Nephron progenitor cell (in vitro differentiated cells): ENCODE measurements at regions not wholly inside any gene's neighbourhood (a gene's known extent, or its start where the extent isn't known, plus 50 kb on each side); places are given as distances from the start of the nearest gene placed in this dataset.
"Not testable (repeated sequence)": the region's sequence is repeated elsewhere in the genome, so short reads cannot be mapped to it uniquely, and the experiment has no call there.

Experiments
- DNase-seq: peaks from one replicate; pipeline ENCODE4 v3.0.0; 2021
- H3K27ac Mint-ChIP-seq: 2 replicates; pipeline ENCODE4 v1.8.0; 2021; ENCODE audit warnings: mild to moderate bottlenecking, moderate library complexity, mixed read lengths
- H3K27me3 Mint-ChIP-seq: 2 replicates; pipeline ENCODE4 v1.8.0; 2021; ENCODE audit warnings: mild to moderate bottlenecking, low read depth, mixed read lengths; ENCODE audit not compliant: poor library complexity
- H3K36me3 Mint-ChIP-seq: 2 replicates; pipeline ENCODE4 v1.8.0; 2021; ENCODE audit warnings: low read depth, mixed read lengths
- H3K4me1 Mint-ChIP-seq: 2 replicates; pipeline ENCODE4 v1.8.0; 2021; ENCODE audit warnings: mixed read lengths
- H3K4me3 Mint-ChIP-seq: 2 replicates; pipeline ENCODE4 v1.8.0; 2021; ENCODE audit warnings: mild to moderate bottlenecking, moderate library complexity, mixed read lengths
- H3K9me3 Mint-ChIP-seq: 2 replicates; pipeline ENCODE4 v1.8.0; 2021; ENCODE audit warnings: mild to moderate bottlenecking, moderate library complexity, mixed read lengths
- TF ChIP-seq, protein P1 (sequence below): fragments of 200-600 bp; sonication (generic); IDR thresholded peaks from 2 replicates; pipeline ENCODE4 v1.5.0; 2021; ENCODE audit warnings: antibody characterized with exemption

DNA sequence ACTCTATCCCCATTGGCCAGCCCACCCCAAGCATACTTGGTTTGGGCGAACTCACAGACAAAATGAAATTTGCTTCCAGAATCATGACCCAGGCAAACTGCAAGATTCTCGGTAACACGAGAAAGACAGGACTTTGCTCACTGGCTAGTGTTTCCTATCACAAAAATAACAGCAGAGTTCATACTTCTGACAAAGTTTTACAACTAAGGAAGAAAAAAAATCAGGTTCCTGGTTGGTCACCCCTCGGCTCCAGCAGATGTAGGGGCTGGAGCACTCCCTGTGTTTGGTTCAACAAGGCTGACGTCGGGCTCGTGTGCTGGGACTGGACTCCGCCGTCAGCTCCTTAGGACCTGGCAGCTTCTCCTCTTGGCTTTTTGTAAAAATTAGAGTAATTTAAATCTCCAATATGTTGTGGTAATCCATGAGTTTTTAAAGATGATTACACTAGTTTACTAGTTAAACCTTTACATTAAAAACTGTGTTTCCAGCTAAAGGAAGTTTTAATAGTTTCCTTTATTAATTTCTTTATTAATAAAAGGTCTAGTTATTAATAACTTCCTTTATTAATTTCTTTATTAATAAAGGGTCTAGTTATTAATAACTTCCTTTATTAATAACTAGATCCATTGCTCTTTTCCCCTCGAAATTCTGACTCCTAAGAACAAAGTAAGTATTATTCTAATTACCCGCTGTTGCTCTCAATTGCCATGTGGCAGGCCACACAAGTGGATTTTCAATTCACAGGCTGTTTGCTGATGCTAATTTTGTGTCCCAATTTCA is 115.6 kb upstream of the RNF32 start:
- TF ChIP-seq, protein P1, sequence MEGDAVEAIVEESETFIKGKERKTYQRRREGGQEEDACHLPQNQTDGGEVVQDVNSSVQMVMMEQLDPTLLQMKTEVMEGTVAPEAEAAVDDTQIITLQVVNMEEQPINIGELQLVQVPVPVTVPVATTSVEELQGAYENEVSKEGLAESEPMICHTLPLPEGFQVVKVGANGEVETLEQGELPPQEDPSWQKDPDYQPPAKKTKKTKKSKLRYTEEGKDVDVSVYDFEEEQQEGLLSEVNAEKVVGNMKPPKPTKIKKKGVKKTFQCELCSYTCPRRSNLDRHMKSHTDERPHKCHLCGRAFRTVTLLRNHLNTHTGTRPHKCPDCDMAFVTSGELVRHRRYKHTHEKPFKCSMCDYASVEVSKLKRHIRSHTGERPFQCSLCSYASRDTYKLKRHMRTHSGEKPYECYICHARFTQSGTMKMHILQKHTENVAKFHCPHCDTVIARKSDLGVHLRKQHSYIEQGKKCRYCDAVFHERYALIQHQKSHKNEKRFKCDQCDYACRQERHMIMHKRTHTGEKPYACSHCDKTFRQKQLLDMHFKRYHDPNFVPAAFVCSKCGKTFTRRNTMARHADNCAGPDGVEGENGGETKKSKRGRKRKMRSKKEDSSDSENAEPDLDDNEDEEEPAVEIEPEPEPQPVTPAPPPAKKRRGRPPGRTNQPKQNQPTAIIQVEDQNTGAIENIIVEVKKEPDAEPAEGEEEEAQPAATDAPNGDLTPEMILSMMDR: no peak
- no peak for DNase-seq
- Mint-ChIP-seq H3K36me3 (no peaks in the 10 kb centered on the region), H3K4me3 (no peak overlapping the region), H3K9me3 (no peaks in the 10 kb centered on the region), H3K4me1 (no peaks in the 10 kb centered on the region), H3K27me3 (peaks cover 10% of the 10 kb centered on the region), H3K27ac (no peak overlapping the region)

DNA sequence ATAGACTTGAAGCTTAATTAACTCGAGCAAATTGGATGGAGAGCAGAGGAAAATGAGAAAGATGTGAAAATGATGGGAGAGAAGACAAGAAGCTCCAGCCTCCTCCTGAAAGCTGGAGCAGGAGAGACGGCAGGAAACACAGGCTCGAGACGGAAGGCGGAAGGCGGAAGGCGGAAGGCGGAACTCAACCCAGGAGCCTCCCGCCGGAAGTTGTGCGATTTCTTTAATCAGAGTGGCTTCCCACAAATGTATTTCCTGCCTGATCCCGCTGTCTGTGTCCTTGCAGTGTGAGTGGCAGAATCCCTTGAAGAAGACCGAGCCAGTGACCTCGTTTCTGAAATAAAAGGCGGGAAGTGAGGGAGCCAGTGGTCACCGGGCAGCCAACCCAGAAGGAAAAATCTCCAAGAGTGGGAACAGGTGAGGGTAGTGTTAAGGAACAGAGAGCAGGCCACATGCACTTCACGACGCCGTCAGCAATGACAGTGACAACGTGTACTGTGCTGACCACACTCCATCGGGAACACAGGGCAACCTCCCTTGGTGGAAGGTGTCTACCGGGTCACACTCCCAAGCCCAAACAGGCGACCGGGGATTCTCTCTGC is 117.0 kb upstream of the RNF32 start:
- DNase-seq: no peak
- Mint-ChIP-seq H3K4me1 (no peaks in the 10 kb centered on the region), H3K36me3 (no peaks in the 10 kb centered on the region), H3K27ac (no peak overlapping the region), H3K9me3 (no peaks in the 10 kb centered on the region), H3K27me3 (peaks cover 11% of the 10 kb centered on the region), H3K4me3 (no peak overlapping the region)
- TF ChIP-seq, protein P1: no peak

DNA sequence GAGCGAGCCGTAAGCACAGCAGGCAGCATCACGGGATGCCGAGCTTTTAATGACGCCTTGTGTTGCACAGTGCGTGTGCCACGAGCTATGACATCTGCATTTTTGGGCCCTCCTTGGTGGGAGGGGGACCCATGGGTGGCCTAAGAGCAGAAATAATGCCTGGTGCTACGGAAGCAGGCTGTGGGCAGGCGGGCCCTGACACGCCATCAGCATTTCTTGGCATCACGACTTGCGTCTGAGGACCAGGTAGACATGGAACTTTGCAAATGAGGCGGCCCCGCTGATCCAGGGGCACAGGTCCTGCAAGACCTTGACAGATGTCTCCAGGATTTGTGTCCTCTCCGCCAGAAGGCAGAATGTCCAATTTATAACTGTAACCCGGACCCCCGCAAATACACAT is 117.8 kb upstream of the RNF32 start:
- H3K4me1 Mint-ChIP-seq: no peaks in the 10 kb centered on the region
- no peak overlapping the region for H3K4me3 Mint-ChIP-seq
- TF ChIP-seq, protein P1: no peak
- H3K36me3 Mint-ChIP-seq: no peaks in the 10 kb centered on the region
- H3K27me3 Mint-ChIP-seq: peaks cover 11% of the 10 kb centered on the region
- H3K9me3 Mint-ChIP-seq: no peaks in the 10 kb centered on the region
- H3K27ac Mint-ChIP-seq: no peak overlapping the region
- no peak for DNase-seq

DNA sequence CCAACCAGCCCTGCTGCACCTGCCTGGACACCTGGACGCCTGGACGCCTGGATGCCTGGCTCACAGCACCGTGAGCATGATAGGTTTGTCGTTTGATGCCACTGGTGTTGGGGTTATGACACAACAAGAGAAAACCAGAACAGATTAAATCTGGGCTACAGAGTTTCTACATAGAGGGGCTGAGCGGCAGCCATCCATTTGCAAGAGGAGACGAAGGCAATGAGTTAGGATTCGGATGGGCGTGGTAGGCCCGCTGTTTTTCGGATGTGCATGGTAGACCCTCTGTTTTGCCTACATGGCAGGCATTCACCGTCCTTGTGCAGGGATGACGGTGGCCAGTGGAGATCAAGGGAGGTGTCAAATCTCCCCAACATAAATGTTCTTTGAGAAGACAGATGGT is 121.5 kb upstream of the RNF32 start:
- DNase-seq: no peak
- H3K4me3 Mint-ChIP-seq: no peak overlapping the region
- H3K27ac Mint-ChIP-seq: no peak overlapping the region
- peaks cover 7% of the 10 kb centered on the region for H3K4me1 Mint-ChIP-seq
- no peaks in the 10 kb centered on the region for H3K36me3 Mint-ChIP-seq
- TF ChIP-seq, protein P1: no peak
- peaks cover 14% of the 10 kb centered on the region for H3K27me3 Mint-ChIP-seq
- peaks cover 5% of the 10 kb centered on the region for H3K9me3 Mint-ChIP-seq

DNA sequence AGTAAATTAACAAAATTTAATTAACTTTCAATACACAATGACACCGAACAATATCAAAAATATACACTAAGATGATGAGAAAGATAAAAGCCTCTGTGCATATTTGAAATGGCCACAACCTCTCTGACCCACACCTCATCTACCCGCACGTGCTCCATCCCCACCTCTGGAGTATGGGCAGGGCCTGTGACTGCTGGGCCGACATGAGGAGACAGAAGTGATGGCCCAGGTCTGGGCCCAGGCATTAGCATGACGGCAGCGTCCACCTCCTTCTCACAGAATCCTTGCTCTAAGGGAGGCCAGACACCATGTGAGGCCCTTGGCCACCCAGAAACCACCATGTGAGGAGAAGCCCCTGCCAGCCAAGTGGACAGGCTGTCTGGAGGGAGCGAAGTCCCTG is 122.1 kb upstream of the RNF32 start:
- TF ChIP-seq, protein P1: no peak
- no peak for DNase-seq
- H3K36me3 Mint-ChIP-seq: no peaks in the 10 kb centered on the region
- H3K27me3 Mint-ChIP-seq: peaks cover 10% of the 10 kb centered on the region
- peaks cover 7% of the 10 kb centered on the region for H3K4me1 Mint-ChIP-seq
- H3K27ac Mint-ChIP-seq: no peak overlapping the region
- no peak overlapping the region for H3K4me3 Mint-ChIP-seq
- H3K9me3 Mint-ChIP-seq: peaks cover 5% of the 10 kb centered on the region

DNA sequence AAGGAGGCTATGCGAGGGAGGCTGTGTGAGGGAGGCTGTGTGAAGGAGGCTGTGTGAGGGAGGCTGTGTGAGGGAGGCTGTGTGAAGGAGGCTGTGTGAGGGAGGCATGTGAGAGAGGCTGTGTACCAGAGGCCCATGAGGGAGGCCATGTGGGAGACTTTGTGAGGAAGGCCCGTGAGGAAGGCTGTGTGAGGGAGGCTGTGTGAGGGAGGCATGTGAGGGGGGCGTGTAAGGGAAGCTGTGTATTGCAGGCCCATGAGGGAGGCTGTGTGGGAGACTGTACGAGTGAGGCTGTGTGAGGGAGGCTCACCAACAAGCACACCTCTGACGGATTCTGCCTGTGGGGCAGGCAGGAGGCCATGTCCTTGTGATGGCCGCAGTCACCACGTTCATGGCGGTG is 122.7 kb upstream of the RNF32 start:
- H3K36me3 Mint-ChIP-seq, H3K4me3 Mint-ChIP-seq, H3K4me1 Mint-ChIP-seq, DNase-seq, H3K9me3 Mint-ChIP-seq, H3K27ac Mint-ChIP-seq, H3K27me3 Mint-ChIP-seq: not testable (repeated sequence)
